Muscle of back (tissue), 3 donors: ENCODE measurements at regions not wholly inside any gene's neighbourhood (a gene's known extent, or its start where the extent isn't known, plus 50 kb on each side); places are given as distances from the start of the nearest gene placed in this dataset.
"Not testable (repeated sequence)": the region's sequence is repeated elsewhere in the genome, so short reads cannot be mapped to it uniquely, and the experiment has no call there.

ENCODE experiments used
- DNase-seq, 3 donors: peaks; one replicate each; pipeline versions ENCODE4 v3.0.0 to v3.0.0-alpha.2; 2013

DNA sequence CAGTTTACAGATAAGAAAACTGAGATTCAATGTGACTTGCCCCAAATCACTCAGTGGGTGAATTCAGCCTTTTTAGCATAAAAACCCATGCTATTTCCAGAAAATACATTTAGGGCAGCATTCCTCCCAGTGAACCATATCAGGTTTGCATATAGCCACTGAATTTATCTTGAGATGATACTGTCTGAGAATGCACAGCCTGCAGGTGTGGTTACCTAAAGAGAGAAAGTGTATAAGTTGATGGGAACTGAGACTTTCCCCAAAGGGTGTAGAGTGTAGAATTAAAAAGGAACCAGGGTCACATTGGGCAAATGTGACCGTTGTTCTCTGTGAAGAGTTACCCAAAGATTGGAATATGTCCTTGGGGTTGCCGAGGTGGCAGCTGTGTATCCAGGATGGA, 100.0 kb upstream of the PIK3R1 start:
- no peak for DNase-seq

DNA sequence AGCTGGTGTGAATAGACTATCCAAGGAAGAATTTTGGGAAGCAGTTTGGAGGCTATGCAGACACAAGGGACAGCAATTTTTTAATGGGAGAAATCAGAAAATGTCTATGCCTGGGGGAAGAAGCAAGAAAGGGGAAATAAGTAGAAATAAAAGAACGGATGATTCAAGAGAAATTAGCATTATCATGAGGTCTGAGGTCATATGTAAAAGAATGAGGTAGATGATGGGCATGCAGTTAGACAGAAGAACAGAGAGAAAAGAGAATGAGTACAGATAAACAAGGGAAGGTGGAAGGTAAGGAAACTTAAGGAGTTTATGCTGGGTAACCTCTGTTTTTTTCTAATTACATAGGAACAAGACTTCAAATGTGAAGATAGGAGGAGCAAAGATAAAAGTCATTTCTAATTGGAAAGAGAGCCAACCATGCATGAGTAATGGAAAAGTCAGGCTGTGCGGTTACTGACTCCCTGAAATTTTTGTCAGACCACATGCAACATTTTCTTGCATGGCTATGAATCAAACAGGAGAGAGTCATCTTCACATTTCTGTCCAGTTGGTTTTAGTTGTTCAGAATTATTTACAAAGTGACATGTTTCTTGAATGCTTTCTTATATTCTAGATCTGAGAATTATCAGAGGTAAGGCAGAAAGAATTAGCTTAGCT, 101.0 kb upstream of the PIK3R1 start:
- DNase-seq = peak in 1 of 3 donors; percentile 83

DNA sequence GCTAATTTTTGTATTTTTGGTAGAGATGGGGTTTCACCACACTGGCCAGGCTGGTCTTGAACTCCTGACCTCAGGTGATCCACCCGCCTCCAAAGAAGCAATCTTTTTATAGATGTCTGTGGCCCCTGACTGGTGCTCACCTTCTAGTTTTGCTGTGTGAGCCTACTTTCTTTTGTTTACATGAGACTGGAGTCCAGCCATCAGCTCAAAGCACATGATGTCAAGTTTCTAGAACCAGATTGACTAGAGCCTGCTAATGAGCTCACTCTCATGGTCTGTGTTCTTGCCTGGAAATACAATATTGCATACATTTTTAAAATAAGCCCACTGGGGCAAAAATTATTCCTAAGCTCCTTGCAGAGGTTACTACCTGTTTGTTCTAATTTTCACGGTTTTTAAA, 102.9 kb upstream of the PIK3R1 start:
- no peak for DNase-seq

DNA sequence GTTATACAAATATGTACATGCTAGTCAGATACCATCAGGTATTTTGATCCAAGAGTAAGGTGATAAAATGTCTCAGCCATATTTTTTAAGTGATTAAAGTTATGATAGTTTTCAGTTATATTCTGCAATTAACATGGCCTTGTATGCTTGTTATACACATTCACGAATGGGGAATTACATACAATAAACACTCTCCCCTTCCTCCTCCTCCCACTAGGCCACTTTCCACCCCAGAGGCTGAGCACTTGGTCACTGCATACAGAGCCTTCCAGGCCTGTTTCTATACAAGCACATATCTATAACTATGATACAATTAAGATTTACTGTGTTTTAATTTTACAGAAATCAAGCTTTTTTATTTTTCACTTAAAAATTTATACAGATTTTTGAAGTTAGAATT, 104.7 kb upstream of the PIK3R1 start:
- DNase-seq = no peak

DNA sequence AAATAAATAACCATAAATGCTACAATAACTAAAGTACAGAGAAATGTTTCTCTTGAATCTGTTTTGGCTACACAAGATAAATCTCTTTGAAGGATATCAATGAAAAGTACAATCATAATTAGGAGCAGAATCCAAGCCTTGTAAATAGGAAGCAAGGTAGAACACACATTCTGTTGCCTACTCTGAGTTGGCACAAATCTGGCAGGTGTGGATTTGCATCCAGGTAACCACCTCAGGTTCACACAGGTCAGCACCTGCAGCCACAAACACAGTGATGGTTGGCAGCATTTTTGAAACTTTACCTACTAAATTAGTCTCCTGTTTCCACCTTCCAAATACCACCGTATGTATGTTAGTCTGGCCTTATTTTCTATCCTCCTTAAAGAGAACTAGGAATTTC, 105.3 kb upstream of the PIK3R1 start:
- no peak for DNase-seq

DNA sequence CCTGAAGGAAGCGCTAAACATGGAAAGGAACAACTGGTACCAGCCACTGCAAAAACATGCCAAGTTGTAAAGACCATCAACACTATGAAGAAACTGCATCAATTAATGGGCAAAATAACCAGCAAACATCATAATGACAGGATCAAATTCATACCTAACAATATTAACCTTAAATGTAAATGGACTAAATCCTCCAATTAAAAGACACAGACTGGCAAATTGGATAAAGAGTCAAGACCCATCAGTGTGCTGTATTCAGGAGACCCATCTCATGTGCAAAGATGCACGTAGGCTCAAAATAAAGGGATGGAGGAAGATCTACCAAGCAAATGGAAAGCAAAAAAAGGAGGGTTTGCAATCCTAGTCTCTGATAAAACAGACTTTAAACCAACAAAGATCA, 111.3 kb upstream of the PIK3R1 start:
- DNase-seq = not testable (repeated sequence)

DNA sequence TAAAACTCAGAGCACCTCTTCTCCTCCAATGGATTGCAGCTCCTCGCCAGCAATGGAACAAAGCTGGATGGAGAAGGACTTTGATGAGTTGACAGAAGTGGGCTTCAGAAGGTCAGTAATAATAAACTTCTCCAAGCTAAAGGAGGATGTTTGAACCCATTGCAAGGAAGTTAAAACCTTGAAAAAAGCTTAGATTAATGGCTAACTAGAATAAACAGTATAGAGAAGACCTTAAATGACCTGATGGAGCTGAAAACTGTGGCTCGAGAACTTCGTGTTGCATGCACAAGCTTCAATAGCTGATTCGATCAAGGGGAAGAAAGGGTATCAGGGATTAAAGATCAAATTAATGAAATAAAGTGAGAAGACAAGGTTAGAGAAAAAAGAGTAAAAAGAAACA, 112.3 kb upstream of the PIK3R1 start:
- not testable (repeated sequence) for DNase-seq

DNA sequence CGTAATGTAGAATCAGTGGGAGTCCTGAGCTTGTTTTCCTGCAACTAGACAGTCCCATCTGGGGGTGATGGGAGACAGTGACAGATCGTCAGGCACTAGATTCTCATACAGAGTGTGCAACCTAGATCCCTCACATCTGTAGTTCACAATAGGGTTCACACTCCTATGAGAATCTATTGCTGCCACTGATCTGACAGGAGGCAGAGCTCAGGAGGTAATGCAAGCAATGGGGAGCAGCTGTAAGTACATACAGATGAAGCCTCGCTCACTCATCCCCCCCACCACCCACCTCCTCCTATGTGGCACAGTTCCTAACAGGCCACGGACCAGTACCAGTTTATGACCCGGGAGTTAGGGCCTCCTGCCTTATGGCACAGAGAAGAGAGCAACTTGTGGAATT, 116.2 kb upstream of the PIK3R1 start:
- no peak for DNase-seq

DNA sequence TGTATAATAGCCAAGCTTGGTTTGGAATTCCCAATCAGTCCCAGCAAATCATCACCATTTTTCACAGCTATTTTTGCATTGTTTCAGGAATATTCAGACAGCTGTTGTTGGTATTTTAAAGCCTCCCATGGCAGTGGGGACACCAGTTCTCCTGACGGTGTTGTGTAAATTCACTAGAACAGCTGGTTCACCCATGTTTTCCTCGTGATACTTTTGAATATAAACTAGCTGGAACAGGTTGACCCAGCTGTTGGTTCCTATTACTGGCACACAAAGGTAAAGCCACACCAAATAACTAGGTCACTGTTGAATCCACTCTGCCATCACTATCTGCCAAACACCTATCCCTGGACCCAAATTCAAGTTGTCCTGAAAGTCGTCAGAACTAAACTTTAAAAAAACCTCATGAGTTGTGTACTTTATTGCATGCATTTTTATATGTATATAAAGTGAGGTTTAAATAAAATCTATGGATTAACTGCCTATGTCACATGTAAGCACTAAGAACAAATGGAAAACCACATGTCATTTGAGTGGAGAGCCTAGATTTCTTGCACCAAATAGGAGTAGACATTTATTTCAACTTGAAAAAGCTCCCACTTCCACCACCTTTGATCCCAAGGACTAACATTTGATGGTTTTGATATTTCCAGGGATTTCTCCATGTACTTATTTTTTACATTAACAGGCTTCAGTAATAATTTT, 121.9 kb upstream of the PIK3R1 start:
- no peak for DNase-seq

DNA sequence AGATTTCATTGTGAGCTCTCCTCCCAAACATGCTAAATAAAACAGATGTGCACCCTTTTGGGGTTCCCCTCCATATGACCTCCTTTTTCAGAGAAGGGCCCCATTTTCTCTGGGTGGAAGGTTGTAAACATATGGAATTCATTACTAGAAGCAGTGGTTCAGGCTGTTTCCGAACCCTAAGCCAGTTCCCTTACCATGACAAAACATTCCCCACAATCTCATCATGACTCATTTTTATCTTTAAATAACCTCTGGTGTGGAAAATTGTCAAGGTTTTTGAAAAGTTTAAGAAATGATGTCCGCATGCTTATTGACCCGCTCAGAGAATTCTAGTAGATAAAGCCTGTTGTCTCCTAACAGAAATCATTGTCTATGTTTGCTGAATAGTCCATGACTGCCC, 127.3 kb upstream of the PIK3R1 start:
- peak in 2 of 3 donors; percentile 61 to 80 for DNase-seq

DNA sequence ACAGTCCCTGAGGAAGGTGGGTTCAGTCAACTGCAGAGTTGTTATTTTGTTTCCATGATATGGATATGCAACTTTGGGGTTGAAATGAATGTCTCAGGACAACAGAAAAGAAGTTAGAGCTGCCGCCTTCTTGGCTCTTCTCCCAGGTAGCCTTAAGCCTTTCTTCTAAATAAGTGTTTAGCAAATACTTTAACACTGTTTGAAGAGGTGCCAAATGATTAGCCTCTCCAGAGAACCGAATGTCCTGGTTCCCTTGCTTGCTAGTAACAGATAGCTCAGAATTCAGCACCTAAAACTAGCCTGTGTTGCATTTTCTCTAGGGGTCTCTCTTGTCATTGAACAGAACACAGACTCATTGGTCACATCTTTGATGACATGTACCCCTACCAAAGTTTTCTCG, 127.7 kb upstream of the PIK3R1 start:
- DNase-seq = no peak

DNA sequence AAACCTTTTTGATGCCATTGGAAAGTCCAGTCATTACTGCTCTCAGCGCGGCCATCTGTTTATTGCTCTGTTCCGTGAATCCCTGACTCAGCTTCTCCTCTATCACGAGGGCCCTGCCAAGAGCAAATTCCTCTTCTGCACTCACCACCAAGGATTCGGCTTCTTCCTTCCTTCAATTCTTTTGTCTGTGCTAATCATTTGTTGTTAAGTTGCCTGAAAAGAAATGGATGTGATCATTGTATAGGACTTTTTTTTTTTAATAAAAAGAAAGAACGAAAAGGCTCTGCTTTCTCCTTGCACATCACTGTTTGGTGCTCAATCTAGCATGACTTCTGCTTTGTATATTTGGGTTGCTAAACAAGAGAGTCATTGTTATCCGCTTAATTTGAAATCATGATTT, 128.7 kb upstream of the PIK3R1 start:
- DNase-seq = peak; percentile 61 to 75 (median 71)

DNA sequence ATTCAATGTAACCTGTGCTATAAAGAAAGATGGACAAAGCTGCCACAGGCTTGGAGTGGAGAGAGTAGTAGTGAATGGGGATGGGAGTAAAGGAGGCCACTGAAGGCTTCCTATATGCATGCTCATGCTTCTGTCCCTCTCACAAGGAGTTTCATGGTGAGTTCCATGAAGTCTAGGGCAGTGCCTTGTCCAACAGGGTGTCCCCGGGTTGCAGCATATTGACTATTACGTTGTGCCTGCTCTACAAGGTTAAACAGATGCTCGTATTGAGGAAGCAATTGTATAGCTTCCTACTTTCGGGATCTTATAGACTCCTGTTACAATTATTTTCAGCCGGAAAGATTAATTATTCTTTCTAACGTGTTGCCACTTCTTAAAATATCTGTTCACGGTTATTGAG, 129.1 kb upstream of the PIK3R1 start:
- DNase-seq = no peak

DNA sequence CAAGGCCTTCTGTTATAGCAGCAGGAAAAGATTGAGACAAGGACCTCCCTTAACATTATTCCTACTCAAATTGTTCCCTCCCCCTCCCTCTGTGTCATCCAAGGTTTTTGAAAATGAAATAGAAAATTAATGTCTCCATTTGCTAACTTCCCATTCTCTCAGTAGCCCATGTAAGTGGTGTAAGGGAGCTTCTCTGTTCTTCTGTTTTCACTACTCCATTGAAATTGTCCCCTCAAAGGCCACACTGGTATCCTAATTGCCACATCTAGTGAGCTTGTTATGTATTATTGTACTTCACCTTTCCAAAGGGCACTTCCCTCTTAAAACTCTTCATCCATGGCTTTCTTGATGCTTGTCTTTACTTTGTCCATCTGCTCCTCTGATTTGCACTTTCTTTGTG, 131.2 kb upstream of the PIK3R1 start:
- no peak for DNase-seq

DNA sequence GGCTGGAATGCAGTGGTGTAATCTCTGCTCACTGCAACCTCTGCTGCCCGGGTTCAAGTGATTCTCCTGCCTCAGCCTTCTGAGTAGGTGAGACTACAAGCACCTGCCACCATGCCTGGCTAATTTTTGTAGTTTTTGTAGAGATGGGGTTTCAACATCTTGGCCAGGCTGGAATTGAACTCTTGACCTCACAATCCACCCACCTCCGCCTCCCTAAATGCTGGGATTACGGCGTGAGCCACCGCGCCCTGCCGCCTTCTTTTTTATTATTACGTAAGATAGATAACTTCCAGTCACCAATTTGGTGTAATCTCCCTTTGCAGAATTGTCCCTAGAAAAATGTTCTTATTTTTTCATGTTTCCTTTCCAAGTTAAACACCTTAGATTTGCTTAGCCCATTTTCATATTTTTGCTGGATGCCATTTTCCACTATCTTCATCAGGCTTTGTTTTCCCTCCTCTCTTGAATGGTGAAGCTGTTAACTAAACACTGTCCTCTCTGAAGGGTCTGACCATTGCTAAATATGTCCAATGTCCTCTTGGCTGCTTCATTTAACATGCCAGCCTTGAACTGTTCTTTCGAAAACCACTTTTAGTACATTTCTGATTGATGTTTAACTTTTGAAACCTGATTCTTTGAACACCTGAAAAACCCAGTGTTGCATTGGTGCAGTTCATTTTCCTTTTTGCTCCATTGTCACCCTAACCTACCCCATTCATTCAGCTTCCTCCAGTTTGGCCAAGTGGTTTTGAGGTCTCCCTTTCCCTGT, 135.1 kb upstream of the PIK3R1 start:
- no peak for DNase-seq

DNA sequence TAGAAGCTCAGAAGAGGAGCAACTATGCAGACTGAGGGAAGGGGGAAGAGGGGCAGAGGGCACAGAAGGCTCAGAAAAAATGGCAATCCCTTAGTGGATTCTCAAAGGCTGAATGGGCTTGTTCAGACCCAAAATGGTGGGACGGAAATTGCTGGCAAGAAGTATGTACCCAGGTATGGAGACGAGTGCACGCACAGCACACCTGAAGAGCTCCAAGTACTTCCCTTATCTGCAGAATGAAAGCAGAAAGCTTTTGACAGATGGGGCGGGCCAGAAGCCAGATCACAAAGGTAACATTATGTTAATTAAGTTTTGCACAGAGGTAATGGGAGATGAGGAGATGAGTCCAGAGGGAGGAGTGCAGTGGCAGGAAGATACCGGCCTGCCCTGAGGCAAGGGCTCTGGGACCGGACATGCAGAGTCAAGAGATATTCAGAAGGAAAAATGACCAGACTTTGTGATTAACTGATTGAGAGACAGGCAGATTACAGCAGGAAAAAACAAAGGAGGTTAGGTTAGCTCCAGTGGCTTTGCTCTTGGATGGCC, 138.1 kb upstream of the PIK3R1 start:
- no peak for DNase-seq

DNA sequence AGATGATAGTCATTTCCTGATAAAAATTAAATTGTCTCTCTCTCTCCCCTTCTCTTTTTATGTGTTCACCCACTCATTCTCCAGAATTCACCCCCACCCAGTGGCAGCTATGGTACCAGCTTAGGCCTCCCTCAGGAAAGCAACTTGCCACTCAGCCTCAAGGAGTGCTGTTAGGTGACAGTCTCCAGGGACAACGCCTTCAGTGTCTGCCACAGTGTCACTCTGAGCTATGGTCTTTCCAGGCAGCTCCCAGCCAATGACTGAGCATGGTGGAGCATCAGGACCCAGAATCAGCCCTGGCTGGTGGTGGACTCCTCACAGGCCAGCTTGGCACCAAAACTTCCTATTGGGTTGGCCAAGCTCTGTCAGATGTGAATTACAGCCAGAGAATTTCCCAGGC, 140.9 kb upstream of the PIK3R1 start:
- DNase-seq = no peak

DNA sequence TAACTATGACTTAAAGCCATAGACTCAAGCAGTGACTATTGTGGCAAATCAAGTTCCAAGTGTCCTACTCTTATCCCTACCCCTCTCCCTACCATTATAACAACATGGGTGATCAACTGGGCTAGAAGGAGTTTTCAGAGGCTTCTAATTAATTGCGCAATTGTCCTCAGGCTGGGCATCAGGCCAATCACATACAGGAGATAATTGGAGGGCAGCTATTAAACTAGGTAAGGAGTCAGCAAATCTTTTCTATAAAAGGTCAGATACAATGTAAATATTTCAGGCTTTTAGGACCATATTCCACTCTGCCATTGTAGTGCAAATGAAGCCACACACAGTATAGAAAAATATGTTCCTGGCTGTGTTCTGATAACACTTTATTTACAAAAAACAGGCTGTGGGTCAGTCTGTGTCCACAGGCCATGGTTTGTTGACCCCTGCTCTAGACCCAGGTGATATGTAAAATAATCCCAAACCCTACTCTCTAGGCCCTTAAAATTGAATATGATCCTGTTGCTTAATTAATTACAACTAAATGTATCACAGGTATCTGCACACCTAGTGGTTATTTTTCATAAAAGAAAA, 141.4 kb upstream of the PIK3R1 start:
- DNase-seq = no peak

DNA sequence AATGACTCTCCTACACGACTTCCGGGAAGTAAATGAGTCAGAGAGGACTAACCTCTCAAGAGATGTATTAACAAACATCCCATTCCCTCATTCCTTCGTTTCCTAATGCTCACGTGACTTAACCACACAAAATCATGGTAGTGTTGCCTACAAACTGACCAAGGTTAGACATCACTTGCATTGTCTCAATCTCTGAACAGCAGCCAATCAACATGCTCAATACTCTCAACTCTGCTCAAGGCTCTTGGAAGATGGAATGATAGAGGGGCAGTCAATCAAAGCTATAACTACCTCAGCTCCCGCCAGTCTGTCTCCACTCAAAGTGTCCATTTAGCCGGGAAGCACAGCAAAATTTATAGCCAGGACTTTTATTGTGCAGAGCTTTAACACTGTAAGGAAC, 143.8 kb upstream of the PIK3R1 start:
- peak in 1 of 3 donors; percentile 31 for DNase-seq

DNA sequence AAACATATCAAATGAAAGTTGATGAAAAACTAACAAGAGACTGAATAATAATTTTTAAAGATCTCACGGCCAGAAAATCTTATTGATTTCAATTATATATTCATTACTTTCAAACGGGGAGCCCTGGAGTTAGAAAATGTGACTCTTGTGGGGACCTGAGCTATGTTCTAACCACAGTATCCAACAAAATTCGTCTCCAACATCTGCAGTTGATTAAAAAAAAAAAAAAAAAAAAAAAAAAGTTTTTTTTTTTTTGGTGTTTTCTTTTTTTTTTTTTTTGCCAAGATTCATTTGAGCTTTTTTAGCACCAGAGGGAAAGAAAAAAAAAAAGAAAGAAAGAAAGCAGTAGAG, 144.3 kb upstream of the PIK3R1 start:
- no peak for DNase-seq

DNA sequence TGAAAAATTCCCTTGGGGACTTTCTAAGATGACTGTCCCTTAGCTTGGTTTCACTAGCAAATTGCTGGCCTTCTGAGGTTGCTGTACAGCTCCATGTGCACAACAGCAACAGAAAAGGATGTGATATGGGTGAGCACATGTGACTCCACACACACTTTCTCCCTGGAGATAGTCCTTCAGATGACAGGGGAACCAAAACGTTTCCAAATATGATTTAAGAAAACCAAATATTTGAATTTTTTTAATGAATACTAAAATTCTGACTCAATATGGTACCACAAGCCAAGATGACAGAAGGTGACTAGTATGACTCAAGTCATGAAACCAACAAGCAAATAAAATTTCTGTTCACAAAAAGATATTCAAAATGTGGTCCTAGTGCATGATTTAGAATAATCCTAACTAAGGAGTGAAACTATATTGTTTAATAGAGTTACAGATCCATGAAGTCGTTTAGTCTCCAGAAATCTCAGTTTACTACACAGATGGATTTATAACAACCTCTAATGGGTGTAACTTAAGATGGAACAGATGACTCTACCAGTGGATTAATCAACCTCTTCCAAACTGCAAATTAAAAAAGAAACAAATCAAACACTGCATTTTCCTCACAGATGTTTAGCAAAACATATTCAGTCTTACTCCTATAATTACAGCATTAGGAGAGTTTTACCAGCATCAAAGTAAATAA, 144.8 kb upstream of the PIK3R1 start:
- DNase-seq = peak in 1 of 3 donors; percentile 58
